Cerebellar cortex (tissue), 1 donor: ENCODE measurements at regions not wholly inside any gene's neighbourhood (a gene's known extent, or its start where the extent isn't known, plus 50 kb on each side); places are given as distances from the start of the nearest gene placed in this dataset.
"Not testable (repeated sequence)": the region's sequence is repeated elsewhere in the genome, so short reads cannot be mapped to it uniquely, and the experiment has no call there.

ENCODE experiments used
- DNase-seq: peaks from one replicate; pipeline ENCODE4 v3.0.0-alpha.2; 2015; ENCODE audit warnings: low spot score

DNA sequence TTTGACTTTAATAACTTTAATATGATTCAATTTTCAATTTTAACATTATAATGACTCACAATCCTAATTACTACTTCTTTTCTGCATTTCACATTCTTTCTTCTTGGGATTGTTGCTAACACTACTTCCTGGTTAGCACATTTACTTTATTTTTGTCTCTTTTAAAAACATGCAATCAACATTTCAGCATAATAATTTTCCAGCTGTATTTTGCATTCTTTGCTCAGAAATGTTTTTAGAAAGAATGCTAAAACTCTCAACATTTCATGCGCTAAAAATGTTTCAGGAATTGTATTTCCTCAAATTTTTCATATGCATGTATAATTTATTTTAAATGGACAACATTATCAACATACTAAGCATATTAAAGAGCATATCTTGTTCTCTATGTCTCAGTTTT lies 1302.1 kb upstream of the GJE1 start:
- DNase-seq, result no peak

GRCh38 chr6:140828856-140829255 lies 1303.9 kb upstream of the GJE1 start:
- no peak for DNase-seq

GRCh38 chr6:140827593-140827992 lies 1305.1 kb upstream of the GJE1 start:
- no peak for DNase-seq

DNA sequence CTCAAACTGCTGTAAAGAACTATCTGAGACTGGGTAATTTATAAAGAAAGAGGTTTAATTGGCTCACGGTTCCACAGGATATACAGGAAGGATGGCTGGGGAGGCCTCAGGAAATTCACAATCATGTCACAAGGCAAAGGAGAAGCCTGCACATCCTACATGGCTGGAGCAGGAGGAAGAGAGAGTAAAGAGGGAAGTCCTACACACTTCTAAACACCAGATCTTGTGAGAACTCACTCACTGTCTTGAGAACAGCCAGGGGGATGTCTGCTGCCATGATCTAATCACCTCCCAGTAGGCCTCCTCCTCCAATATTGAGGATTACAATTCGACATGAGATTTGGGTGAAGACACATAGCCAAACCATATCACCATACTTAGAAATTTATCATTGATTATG lies 1307.0 kb upstream of the GJE1 start:
- no peak for DNase-seq

DNA sequence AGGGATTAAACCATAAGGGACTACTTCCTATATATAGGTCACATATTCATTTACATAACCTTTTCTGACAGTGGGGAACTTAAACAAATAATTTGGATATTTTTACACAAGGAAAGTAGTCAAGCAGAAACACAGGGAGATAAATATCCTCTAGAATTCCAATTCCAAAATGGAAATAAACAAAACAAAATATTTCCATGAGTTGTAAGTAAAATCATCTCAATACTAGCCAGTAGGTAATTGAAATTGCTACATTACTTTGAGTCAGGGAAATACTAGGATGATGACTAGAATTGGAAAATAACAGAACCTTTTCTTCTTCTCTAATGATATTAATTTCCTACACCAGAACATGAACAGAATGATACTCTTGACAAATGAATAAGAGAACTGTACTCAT lies 1308.1 kb upstream of the GJE1 start:
- DNase-seq, result no peak

- DNase-seq, result no peak
Observed at GRCh38 chr6:140821196-140821595, 1311.5 kb upstream of the GJE1 start.

- DNase-seq, result no peak
Observed at GRCh38 chr6:140817176-140817575, 1315.5 kb upstream of the GJE1 start.

- DNase-seq, result no peak
Observed at GRCh38 chr6:140816681-140817080, 1316.0 kb upstream of the GJE1 start.

DNA sequence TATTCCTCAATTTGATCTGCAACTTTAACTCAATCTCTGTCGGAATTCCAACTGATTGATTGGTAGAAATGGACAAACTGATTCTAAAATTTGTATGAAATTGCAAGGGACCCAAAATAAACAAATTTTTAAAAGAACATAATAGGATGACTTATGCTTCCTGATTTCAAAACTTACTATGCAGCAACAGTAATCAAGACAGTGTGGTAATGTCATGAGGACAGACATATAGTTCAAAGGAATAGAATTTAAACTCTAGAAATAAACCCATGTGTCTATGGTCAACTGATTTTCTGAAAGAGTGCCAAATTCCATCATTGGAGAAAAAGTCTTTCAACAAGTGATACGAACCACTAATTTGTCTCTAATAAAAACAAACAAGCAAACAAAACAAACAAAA lies 1320.1 kb upstream of the GJE1 start:
- no peak for DNase-seq

GRCh38 chr6:140811642-140812041 lies 1321.1 kb upstream of the GJE1 start:
- no peak for DNase-seq

DNA sequence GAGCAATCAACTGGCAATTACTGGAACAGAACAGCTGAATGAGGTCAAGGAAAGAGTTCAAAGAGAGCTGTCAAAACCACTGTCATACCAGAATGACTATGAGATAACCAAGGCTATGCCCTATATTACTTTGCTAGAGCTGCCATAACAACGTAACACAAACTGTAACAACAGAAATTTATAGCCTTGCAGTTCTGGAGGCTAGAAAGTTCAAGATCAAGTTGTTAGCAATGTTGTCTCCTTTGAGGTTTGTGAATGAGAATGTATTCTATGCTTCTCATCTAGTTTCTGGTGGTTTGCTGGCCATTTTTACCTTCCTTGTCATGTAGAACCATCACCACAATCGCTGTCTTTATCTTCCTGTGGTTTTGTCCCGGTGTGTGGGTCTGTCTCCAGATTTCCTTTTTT lies 1323.0 kb upstream of the GJE1 start:
- DNase-seq, result no peak

GRCh38 chr6:140806431-140806830 lies 1326.3 kb upstream of the GJE1 start:
- DNase-seq, result no peak

- DNase-seq, result no peak
Observed at GRCh38 chr6:140794544-140794943, 1338.2 kb upstream of the GJE1 start.

DNA sequence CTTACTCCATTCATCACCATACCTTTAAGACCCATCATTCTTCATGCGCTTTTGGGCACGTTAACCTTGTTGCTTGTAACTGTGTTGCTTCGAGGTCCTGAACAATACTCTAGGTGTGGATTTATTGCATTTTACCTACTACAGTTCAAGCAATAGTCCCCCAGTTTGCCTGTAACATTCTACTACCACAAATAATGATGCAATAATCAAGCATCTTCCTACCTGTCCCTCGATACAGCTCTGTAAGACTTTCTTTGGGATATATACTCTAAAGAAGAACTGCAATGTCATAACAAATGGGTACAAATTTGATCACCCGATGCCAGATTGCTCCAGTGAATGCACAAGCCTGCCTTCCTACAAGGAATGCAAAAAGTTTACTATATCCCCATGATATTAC lies 1342.6 kb upstream of the GJE1 start:
- DNase-seq, result no peak

GRCh38 chr6:140789466-140789865 lies 1343.3 kb upstream of the GJE1 start:
- DNase-seq, result no peak

DNA sequence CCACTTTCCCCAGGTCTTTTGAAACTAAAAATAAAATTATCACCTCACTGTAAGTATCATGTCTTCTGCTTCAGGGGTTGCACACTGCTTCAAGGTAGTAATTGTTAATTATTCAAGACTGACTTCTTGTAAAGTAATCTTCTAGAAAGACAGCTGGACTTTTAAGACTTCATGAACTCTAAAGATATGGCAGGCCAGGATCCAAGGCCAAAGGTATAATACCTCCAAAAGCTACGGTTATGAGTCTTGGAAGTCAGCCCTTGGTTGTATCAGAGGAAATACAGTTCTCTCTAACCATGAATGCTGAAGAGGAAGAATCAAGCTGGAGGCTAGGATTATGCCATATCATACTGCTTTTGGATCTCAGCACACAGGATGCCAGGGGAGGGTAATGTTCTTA lies 1346.8 kb upstream of the GJE1 start:
- no peak for DNase-seq

DNA sequence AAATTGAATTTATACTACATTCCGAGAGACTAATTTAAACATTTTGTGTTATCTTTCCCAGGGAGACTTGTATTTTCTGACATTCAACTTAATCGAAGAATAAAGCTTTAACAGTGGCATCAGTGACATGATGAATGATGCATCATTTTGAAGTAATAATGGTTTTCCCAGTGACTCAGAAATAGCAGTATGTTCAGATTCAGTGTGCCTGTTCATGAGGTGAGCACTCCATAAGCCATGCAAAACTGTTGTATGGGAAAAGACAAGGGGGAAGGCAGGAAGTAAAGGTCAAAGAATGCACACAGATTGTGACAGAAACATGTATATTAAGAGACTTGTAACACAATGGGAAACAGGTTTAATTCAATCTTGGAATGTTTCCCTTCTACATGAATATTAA lies 1348.2 kb upstream of the GJE1 start:
- no peak for DNase-seq

DNA sequence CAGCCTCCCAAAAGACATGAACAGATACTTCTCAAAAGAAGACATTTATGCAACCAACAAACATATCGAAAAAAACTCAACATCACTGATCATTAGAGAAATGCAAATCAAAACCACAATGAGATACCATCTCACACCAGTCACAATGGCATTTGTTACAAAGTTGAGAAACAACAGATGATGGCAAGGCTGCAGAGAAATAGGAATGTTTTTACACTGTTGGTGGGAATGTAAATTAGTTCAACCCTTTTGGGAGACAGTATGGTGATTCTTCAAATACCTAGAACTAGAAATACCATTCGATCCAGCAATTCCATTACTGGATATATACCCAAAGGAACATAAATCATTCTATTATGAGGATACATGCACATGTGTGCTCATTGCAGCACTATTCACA lies 1349.2 kb upstream of the GJE1 start:
- DNase-seq, result not testable (repeated sequence)

DNA sequence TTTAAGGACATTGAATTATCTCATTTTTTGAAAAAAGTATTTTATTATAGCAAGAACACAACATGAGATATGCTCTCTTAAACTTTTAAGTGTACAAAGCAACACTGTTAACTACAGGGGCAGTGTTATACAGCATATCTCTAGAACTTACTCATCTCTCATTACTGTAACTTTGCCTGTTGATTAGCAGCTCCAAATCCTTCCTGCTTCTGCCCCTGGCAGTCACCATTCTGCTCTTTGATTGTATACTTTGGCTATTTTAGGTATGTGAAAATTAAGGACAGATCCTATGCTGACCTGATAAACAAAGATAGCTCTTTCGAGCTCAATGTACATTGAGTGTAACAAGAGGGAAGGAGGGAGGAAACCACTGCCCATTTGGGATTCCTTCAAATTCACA lies 1349.8 kb upstream of the GJE1 start:
- no peak for DNase-seq

- no peak for DNase-seq
Observed at GRCh38 chr6:140779991-140780596, 1352.6 kb upstream of the GJE1 start.

DNA sequence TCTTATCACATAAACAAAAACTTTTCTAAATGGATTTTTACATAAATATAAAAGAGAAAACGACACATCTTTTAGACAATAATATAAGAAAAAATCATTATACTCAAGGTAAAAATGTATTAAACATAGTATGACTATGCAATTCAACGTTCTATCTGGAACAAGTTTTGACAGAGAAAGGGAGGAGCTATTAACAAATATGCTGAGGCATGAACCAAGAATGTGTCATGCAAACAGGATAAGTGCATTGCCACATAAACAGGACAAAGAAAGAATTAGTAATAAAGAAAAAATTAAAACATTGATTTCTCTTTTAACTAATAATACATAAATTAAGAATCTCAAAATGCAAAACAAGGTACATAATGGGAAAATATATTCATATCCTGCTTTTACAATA lies 1353.4 kb upstream of the GJE1 start:
- no peak for DNase-seq

- DNase-seq, result no peak
Observed at GRCh38 chr6:140777780-140778179, 1354.9 kb upstream of the GJE1 start.

GRCh38 chr6:140775061-140775460 lies 1357.7 kb upstream of the GJE1 start:
- no peak for DNase-seq

GRCh38 chr6:140774080-140774505 lies 1358.6 kb upstream of the GJE1 start:
- DNase-seq, result no peak

DNA sequence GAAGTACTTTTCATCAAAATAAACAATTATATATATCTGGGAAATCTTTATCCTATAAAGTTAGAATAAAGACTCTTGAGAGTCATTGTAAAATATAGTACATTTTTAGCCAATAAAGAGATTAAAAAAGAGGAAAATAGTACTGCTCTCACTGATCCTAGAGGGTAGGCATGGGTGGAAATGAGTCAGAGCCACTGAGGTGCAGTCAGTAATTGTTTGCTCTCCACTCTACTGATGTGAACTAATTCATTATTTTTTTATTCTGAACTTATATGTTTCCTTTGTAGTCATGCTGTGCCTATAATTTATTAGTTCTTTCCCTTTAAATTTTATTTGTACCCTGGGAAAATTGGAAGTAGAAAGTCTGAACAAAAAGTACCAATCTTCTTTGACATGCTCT lies 1359.4 kb upstream of the GJE1 start:
- no peak for DNase-seq
